Heart right ventricle (tissue), 16 donors: ENCODE measurements at regions not wholly inside any gene's neighbourhood (a gene's known extent, or its start where the extent isn't known, plus 50 kb on each side); places are given as distances from the start of the nearest gene placed in this dataset.
"Not testable (repeated sequence)": the region's sequence is repeated elsewhere in the genome, so short reads cannot be mapped to it uniquely, and the experiment has no call there.

ENCODE experiments used
- ATAC-seq, 8 donors: fragments of 200-7000 bp; cut with Tn5 transposase; one replicate each; pipeline ENCODE4 v1.9.1; 2020; ENCODE audit warnings: mild to moderate bottlenecking in 8 of 8, moderate library complexity in 8 of 8, moderate number of reproducible peaks in 1 of 8
- DNase-seq, 2 donors: peaks; one replicate each; pipeline ENCODE4 v3.0.0-alpha.2; 2020
- H3K27ac ChIP-seq, 10 donors: fragments of 200-600 bp; sonication (generic) in 2 of 10; one replicate each; pipeline versions ENCODE4 v1.5.0 to v1.8.0; 2020 to 2022; ENCODE audit warnings: mild to moderate bottlenecking in 3 of 10
- H3K27me3 ChIP-seq, 7 donors: fragments of 200-600 bp; one replicate each; pipeline ENCODE4 v1.8.0; 2021 to 2022; ENCODE audit warnings: mild to moderate bottlenecking in 2 of 7
- H3K36me3 ChIP-seq, 9 donors: fragments of 200-600 bp; sonication (generic) in 1 of 9; one replicate each; pipeline versions ENCODE4 v1.5.0 to v1.8.0; 2020 to 2022; ENCODE audit warnings: mild to moderate bottlenecking in 2 of 9
- H3K4me1 ChIP-seq, 9 donors: fragments of 200-600 bp; sonication (generic) in 1 of 9; one replicate each; pipeline versions ENCODE4 v1.5.0 to v1.8.0; 2020 to 2022; ENCODE audit warnings: mild to moderate bottlenecking in 4 of 9
- H3K4me3 ChIP-seq, 10 donors: fragments of 200-600 bp; sonication (generic) in 2 of 10; one replicate each; pipeline versions ENCODE4 v1.5.0 to v1.8.0; 2020 to 2022; ENCODE audit warnings: mild to moderate bottlenecking in 7 of 10, moderate library complexity in 2 of 10
- H3K9me3 ChIP-seq, 11 donors: fragments of 200-600 bp in 10 of 11; sonication (generic) in 2 of 11; one replicate each; pipeline versions ENCODE4 v1.5.0 to v1.8.0; 2013 to 2022; ENCODE audit warnings: mild to moderate bottlenecking in 2 of 11, control low read depth in 1 of 11, moderate library complexity in 1 of 11
- CTCF ChIP-seq, 9 donors: fragments of 200-600 bp; sonication (generic) in 2 of 9; IDR thresholded peaks; one replicate each; pipeline versions ENCODE4 v1.5.0 to v1.8.0; 2021 to 2022; ENCODE audit warnings: antibody characterized with exemption in 9 of 9, mild to moderate bottlenecking in 5 of 9, moderate library complexity in 1 of 9
- WGBS, 2 donors: extraction: QIAGEN DNeasy Blood & Tissue Kit; methylation state at CpG; one replicate each; pipeline ENCODE4 v1.1.7; 2013; ENCODE audit warnings: inconsistent platforms in 1 of 2; 5-methylcytosine and 5-hydroxymethylcytosine counted together
- intact Hi-C, 10 donors: fragments of 100-400 bp; cut with DNase I; formaldehyde crosslinking; loops; one replicate each; pipeline versions ENCODE4 v1.11.1 to v1.14.2; 2022
- donor health status: Arrhythmogenic right ventricular cardiomyopathy.
- donor health status: ischemic (EF 13 %, LVEDD 7.1; RV severe dilation, severe dysfunction).
- donor health status: healthy with polysubstance abuse.
- donor health status: DM: no; HTN: yes; CAD: no.
- donor health status: DM: no; HTN: no; CAD: no.
- donor health status: ischemic (EF 25% LVEDD 6.9; RV normal size, moderate dysfunction).
- donor health status: ischemic (EF 25% LVEDD 5.7; RV mildly dilated, moderate dysfunction).
- donor health status: healthy.
- donor health status: DM: yes; HTN: yes; CAD: no.
- donor health status: Ischemic cardiomyopathy.
- donor health status: ischemic (EF 35%, LVEDD 5.7; RV mildly dilated, moderate dysfunction).
- donor health status: nonischemic (EF 11% LVEDD 7.7; RV severe dilation, severe dysfunction).
- donor health status: DM: yes; HTN: yes; CAD: no.
- donor health status: PGD.
- donor health status: ischemic (EF 29% LVEDD 5.4; RV normal size, mild dysfunction).
- donor health status: nonischemic (EF 23%, LVEDD 6.1; RV moderate dilation, normal function).

- 8 to 39% methylated on average over 5 to 8 of the region's 18 CpGs for WGBS, 2 donors
- H3K9me3 ChIP-seq, ATAC-seq, H3K4me1 ChIP-seq, H3K36me3 ChIP-seq, intact Hi-C loops, H3K4me3 ChIP-seq, H3K27ac ChIP-seq: not testable (repeated sequence)
- H3K27me3 ChIP-seq, result peaks cover 0 to 43% (median 23%) of the 10 kb centered on the region in 7 donors
- peak in 1 of 2 donors; percentile 26 for DNase-seq
- peak in 7 of 9 donors; percentile 22 to 74 (median 27) for TF ChIP-seq CTCF (IDR thresholded peaks at IDR 0.05)
Measured at GRCh38 chr14:106348873-106349540, 822.6 kb downstream of the TMEM121 start.

GRCh38 chr14:106349678-106350457 is 823.5 kb downstream of the TMEM121 start:
- peaks cover 0 to 47% (median 22%) of the 10 kb centered on the region in 7 donors for H3K27me3 ChIP-seq
- intact Hi-C loops, H3K27ac ChIP-seq, DNase-seq, ATAC-seq, H3K9me3 ChIP-seq, H3K4me1 ChIP-seq, H3K4me3 ChIP-seq, H3K36me3 ChIP-seq: not testable (repeated sequence)
- WGBS, 2 donors, result 53 to 67% methylated on average over 7 of the region's 7 CpGs

- H3K4me1 ChIP-seq, intact Hi-C loops, DNase-seq, H3K36me3 ChIP-seq, H3K4me3 ChIP-seq, ATAC-seq, H3K9me3 ChIP-seq, H3K27ac ChIP-seq: not testable (repeated sequence)
- WGBS, 2 donors, result 27 to 31% methylated on average over 6 to 7 of the region's 8 CpGs
- peaks cover 0 to 21% (median 4%) of the 10 kb centered on the region in 7 donors for H3K27me3 ChIP-seq
Measured at GRCh38 chr14:106355007-106355791, 828.8 kb downstream of the TMEM121 start.

- WGBS, 2 donors, result 35 to 55% methylated on average over 6 of the region's 6 CpGs
- ATAC-seq, intact Hi-C loops, H3K27ac ChIP-seq, H3K4me1 ChIP-seq, H3K4me3 ChIP-seq, H3K9me3 ChIP-seq, DNase-seq, H3K36me3 ChIP-seq: not testable (repeated sequence)
- peaks cover 0 to 21% (median 4%) of the 10 kb centered on the region in 7 donors for H3K27me3 ChIP-seq
Measured at GRCh38 chr14:106355881-106356642, 829.7 kb downstream of the TMEM121 start.

- H3K36me3 ChIP-seq, H3K9me3 ChIP-seq, H3K4me1 ChIP-seq, ATAC-seq, DNase-seq, intact Hi-C loops, H3K27ac ChIP-seq, H3K4me3 ChIP-seq: not testable (repeated sequence)
- WGBS, 2 donors, result 28 to 43% methylated on average over 2 of the region's 2 CpGs
- H3K27me3 ChIP-seq, result peaks cover 0 to 21% (median 4%) of the 10 kb centered on the region in 7 donors
Measured at GRCh38 chr14:106356643-106356930, 830.2 kb downstream of the TMEM121 start.

GRCh38 chr14:106359157-106359887 is 832.9 kb downstream of the TMEM121 start:
- H3K36me3 ChIP-seq, intact Hi-C loops, H3K4me1 ChIP-seq, DNase-seq, H3K27ac ChIP-seq, H3K9me3 ChIP-seq, H3K4me3 ChIP-seq, ATAC-seq: not testable (repeated sequence)
- WGBS, 2 donors, result 44 to 49% methylated on average over 17 of the region's 17 CpGs
- peaks cover 0 to 27% (median 4%) of the 10 kb centered on the region in 7 donors for H3K27me3 ChIP-seq

GRCh38 chr14:106365371-106365770 is 839.0 kb downstream of the TMEM121 start:
- ATAC-seq, intact Hi-C loops, H3K36me3 ChIP-seq, H3K9me3 ChIP-seq, H3K4me1 ChIP-seq, H3K27ac ChIP-seq, H3K4me3 ChIP-seq, DNase-seq: not testable (repeated sequence)
- H3K27me3 ChIP-seq, result peaks cover 0 to 12% (median 0%) of the 10 kb centered on the region in 7 donors
- WGBS, 2 donors, result 32 to 55% methylated on average over 2 of the region's 4 CpGs

- 47 to 50% methylated on average over 5 of the region's 5 CpGs for WGBS, 2 donors
- H3K9me3 ChIP-seq, ATAC-seq, H3K4me3 ChIP-seq, H3K4me1 ChIP-seq, H3K36me3 ChIP-seq, H3K27ac ChIP-seq, DNase-seq, intact Hi-C loops: not testable (repeated sequence)
- peaks cover 0 to 12% (median 0%) of the 10 kb centered on the region in 7 donors for H3K27me3 ChIP-seq
Measured at GRCh38 chr14:106365894-106366293, 839.5 kb downstream of the TMEM121 start.

GRCh38 chr14:106366971-106367370 is 840.6 kb downstream of the TMEM121 start:
- DNase-seq, H3K27ac ChIP-seq, H3K4me1 ChIP-seq, intact Hi-C loops, ATAC-seq, H3K36me3 ChIP-seq, H3K4me3 ChIP-seq, H3K9me3 ChIP-seq: not testable (repeated sequence)
- WGBS, 2 donors, result 14 to 18% methylated on average over 1 of the region's 1 CpG
- peaks cover 0 to 16% (median 0%) of the 10 kb centered on the region in 7 donors for H3K27me3 ChIP-seq
